Breast epithelium (tissue), 4 donors: ENCODE measurements at regions not wholly inside any gene's neighbourhood (a gene's known extent, or its start where the extent isn't known, plus 50 kb on each side); places are given as distances from the start of the nearest gene placed in this dataset.

Experiments used
- DNase-seq, 2 donors: peaks; one replicate each; pipeline ENCODE4 v3.0.0-alpha.2; 2019; ENCODE audit warnings: low spot score in 2 of 2
- H3K27ac ChIP-seq, 2 donors: fragments of 200-600 bp; sonication (generic) in 1 of 2; one replicate each; pipeline ENCODE4 v1.5.1; 2016 to 2019; ENCODE audit warnings: mild to moderate bottlenecking in 1 of 2
- H3K27me3 ChIP-seq, 2 donors: fragments of 200-600 bp; sonication (generic) in 1 of 2; one replicate each; pipeline versions ENCODE4 v1.5.1 to v1.6.0; 2017 to 2019; ENCODE audit warnings: control low read depth in 1 of 2, mild to moderate bottlenecking in 1 of 2
- H3K36me3 ChIP-seq: fragments of 200-600 bp; one replicate; pipeline ENCODE4 v1.5.1; 2019
- H3K4me1 ChIP-seq, 2 donors: fragments of 200-600 bp; sonication (generic); one replicate each; pipeline ENCODE4 v1.5.1; 2016 to 2019; ENCODE audit warnings: control low read depth in 1 of 2
- H3K4me3 ChIP-seq, 3 donors: fragments of 200-600 bp; sonication (generic); 1 replicate in 2 of 3; 2 replicates in 1 of 3; pipeline ENCODE4 v1.5.1; 2016 to 2019; ENCODE audit warnings: mild to moderate bottlenecking in 3 of 3, moderate library complexity in 2 of 3
- H3K9me3 ChIP-seq, 2 donors: fragments of 200-600 bp; sonication (generic) in 1 of 2; one replicate each; pipeline ENCODE4 v1.5.1; 2016 to 2019; ENCODE audit warnings: control low read depth in 1 of 2
- POLR2A ChIP-seq: fragments of 450-650 bp; IDR thresholded peaks from one replicate; pipeline ENCODE4 v1.6.1; 2016; ENCODE audit warnings: antibody characterized with exemption, mild to moderate bottlenecking, moderate library complexity
- POLR2AphosphoS5 ChIP-seq, 3 donors: sonication (generic); formaldehyde crosslinking; IDR thresholded peaks; one replicate each; pipeline ENCODE4 v1.6.1; 2017; ENCODE audit warnings: antibody characterized with exemption in 3 of 3
- intact Hi-C: fragments of 100-400 bp; cut with DNase I; formaldehyde crosslinking; loops from one replicate; pipeline ENCODE4 v1.15.1; 2023; ENCODE audit warnings: low total_unique reads
- TF ChIP-seq, protein P1 (sequence below), 3 donors: fragments of 450-650 bp; IDR thresholded peaks; one replicate each; pipeline ENCODE4 v1.5.1; 2016 to 2017; ENCODE audit warnings: antibody characterized with exemption in 3 of 3, mild to moderate bottlenecking in 3 of 3, moderate library complexity in 3 of 3

DNA sequence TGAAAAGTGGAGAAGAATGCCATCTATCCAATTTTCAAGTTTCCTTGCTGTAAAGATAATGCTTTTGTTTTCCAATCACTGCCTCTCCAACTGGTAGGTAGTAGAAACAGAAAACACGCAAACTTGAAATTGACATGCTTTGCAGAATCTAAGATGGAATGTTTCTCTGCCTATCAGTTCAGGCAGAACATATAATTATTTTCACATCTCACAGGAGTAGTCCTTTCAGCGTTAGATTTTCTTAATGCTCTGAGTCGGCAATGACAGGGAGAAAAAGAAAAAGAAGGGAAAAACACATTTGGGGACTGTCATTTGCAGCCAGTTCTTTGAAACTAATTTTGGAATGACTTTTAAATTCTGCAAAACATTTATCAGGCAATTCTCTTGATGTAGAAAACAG, 818.7 kb upstream of the PTPRD start:
- Histone ChIP-seq H3K9me3 (no peaks in the 10 kb centered on the region), H3K27ac (no peak overlapping the region), H3K4me1 (no peaks in the 10 kb centered on the region), H3K27me3 (no peaks in the 10 kb centered on the region), H3K4me3 (no peak overlapping the region), H3K36me3 (no peaks in the 10 kb centered on the region)
- no peak for DNase-seq
- TF ChIP-seq, protein P1, sequence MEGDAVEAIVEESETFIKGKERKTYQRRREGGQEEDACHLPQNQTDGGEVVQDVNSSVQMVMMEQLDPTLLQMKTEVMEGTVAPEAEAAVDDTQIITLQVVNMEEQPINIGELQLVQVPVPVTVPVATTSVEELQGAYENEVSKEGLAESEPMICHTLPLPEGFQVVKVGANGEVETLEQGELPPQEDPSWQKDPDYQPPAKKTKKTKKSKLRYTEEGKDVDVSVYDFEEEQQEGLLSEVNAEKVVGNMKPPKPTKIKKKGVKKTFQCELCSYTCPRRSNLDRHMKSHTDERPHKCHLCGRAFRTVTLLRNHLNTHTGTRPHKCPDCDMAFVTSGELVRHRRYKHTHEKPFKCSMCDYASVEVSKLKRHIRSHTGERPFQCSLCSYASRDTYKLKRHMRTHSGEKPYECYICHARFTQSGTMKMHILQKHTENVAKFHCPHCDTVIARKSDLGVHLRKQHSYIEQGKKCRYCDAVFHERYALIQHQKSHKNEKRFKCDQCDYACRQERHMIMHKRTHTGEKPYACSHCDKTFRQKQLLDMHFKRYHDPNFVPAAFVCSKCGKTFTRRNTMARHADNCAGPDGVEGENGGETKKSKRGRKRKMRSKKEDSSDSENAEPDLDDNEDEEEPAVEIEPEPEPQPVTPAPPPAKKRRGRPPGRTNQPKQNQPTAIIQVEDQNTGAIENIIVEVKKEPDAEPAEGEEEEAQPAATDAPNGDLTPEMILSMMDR (IDR thresholded peaks at IDR 0.05), result no peak
- TF ChIP-seq POLR2A (no peak), POLR2AphosphoS5 (IDR thresholded peaks at IDR 0.05) (no peak)
- intact Hi-C loops, result no loop called here

DNA sequence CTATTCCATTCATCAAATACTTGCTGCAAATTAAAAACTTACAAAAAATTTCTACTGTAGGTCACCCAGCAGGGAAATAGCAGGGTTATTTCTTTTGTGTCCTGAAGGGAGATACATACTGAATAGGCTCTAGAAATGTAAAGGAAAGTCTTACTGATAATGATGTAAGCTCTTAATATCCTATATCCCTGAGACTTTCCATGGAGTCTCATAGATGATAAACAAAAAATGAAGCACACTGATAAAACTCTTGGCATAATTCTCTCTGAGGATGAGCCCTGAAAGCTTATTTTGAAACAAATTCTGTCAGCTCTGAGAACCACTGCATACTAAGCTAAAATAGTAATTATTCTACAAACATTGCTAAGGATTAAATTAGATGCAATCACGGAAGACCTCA, 819.6 kb upstream of the PTPRD start:
- Histone ChIP-seq H3K36me3 (no peaks in the 10 kb centered on the region), H3K27ac (no peak overlapping the region), H3K4me1 (no peaks in the 10 kb centered on the region), H3K9me3 (no peaks in the 10 kb centered on the region), H3K4me3 (no peak overlapping the region), H3K27me3 (no peaks in the 10 kb centered on the region)
- no peak for TF ChIP-seq POLR2A
- no peak for TF ChIP-seq POLR2AphosphoS5 (IDR thresholded peaks at IDR 0.05)
- TF ChIP-seq, protein P1 (IDR thresholded peaks at IDR 0.05), result no peak
- intact Hi-C loops, result no loop called here
- no peak for DNase-seq

DNA sequence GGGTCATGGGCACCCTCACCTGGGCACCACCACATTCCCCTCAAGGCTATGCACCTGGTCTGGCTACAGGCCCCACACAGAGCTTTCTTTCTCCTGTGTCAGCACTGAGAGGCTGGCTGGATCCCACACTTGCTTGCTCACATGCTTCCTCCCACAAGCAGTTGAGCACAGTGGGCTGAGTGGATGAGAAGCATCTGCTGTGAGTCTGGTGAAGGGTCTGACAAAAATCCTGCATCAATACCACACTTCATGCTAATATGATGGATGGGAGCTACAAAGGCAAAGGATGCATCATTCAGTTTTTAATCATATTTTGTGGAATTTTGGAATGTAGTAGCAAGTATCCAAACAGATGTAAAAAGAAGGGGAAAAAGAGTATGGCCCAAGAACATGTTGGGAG, 830.8 kb upstream of the PTPRD start:
- Histone ChIP-seq H3K27me3 (no peaks in the 10 kb centered on the region), H3K9me3 (peaks cover 0 to 6% of the 10 kb centered on the region in 2 donors), H3K36me3 (no peaks in the 10 kb centered on the region), H3K4me1 (no peaks in the 10 kb centered on the region), H3K4me3 (no peak overlapping the region), H3K27ac (no peak overlapping the region)
- TF ChIP-seq, protein P1 (IDR thresholded peaks at IDR 0.05), result no peak
- TF ChIP-seq POLR2AphosphoS5 (IDR thresholded peaks at IDR 0.05), result no peak
- no peak for TF ChIP-seq POLR2A
- intact Hi-C loops, result no loop called here
- no peak for DNase-seq

DNA sequence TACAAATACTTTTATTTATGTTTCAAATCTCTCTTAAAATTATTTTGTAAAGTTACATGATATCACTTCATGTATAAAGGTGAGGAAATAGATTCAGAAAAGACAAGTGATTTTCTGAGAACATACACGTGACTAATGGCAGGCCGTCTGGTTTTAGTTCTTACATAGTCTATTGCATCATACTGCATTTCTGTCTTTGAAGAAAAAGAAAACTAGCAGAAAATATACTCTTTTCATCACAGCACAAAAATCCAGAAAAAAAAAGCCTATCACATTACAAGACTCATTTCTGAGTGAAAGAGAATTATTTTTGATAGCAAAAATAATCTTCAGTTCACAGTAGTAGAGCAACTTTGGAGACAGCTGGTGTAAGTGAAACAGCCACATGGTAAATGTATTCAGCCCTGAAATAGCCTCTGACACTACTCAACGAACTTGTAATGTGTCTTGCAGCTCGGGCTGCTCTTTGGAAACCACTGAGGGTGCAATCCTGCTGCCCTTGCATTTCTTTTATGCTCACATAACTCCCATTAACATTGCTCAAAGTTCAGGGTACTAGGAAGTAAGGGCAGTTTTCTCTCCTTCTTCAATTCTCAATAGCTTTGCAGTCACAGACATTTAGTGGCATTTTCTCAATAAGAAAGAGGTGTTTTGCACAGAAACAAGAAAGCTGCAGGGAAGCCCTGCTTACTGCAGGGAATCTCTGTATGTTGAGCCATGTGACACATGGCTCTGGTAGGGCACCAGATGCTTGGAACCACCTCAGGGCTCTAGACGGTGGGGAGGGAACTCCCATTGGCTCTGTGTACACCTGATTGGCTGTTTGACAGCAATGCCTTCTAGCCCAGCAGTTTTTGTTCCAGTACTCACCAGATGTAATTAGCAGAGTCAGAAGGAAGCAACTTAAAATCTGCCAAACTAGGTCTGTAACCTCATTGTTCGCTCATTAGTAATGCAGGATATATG, 845.3 kb upstream of the PTPRD start:
- no peaks in the 10 kb centered on the region for H3K9me3 ChIP-seq
- no peak overlapping the region for H3K4me3 ChIP-seq
- H3K27me3 ChIP-seq, result no peaks in the 10 kb centered on the region
- TF ChIP-seq, protein P1 (IDR thresholded peaks at IDR 0.05), result no peak
- TF ChIP-seq POLR2A, result no peak
- no peak for TF ChIP-seq POLR2AphosphoS5 (IDR thresholded peaks at IDR 0.05)
- intact Hi-C loops, result no loop called here
- H3K4me1 ChIP-seq, result no peaks in the 10 kb centered on the region
- no peak overlapping the region for H3K27ac ChIP-seq
- DNase-seq, result no peak
- no peaks in the 10 kb centered on the region for H3K36me3 ChIP-seq

DNA sequence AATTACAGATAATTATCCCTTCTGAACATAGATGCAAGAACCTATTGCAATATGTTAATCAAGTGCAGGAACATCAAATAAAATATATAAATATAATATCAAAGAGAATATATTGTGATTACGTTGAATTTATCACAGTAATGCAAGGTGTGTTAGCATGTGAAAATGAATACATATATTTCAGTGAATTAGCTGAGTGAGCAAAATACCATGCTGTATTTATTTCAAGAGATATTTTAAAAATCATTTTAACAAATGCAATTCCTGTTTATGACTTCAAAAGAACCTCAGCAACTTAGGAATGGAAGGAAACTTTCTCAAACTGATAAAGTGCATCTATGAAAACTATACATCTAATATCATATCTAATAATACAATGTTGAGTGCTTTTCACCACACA, 856.9 kb upstream of the PTPRD start:
- H3K4me3 ChIP-seq, result no peak overlapping the region
- H3K9me3 ChIP-seq, result peaks cover 0 to 6% of the 10 kb centered on the region in 2 donors
- no peak overlapping the region for H3K27ac ChIP-seq
- no peaks in the 10 kb centered on the region for H3K4me1 ChIP-seq
- no peak for DNase-seq
- H3K36me3 ChIP-seq, result no peaks in the 10 kb centered on the region
- intact Hi-C loops, result no loop called here
- TF ChIP-seq, protein P1 (IDR thresholded peaks at IDR 0.05), result no peak
- no peak for TF ChIP-seq POLR2A
- TF ChIP-seq POLR2AphosphoS5 (IDR thresholded peaks at IDR 0.05), result no peak
- H3K27me3 ChIP-seq, result no peaks in the 10 kb centered on the region
